ENCODE measurements at regions not wholly inside any gene's neighbourhood (a gene's known extent, or its start where the extent isn't known, plus 50 kb on each side); places are given as distances from the start of the nearest gene placed in this dataset.
"Not testable (repeated sequence)": the region's sequence is repeated elsewhere in the genome, so short reads cannot be mapped to it uniquely, and the experiment has no call there.

GRCh38 chr4:32697281-32697814 is 1977.2 kb downstream of the PCDH7 start:
- Histone ChIP-seq H4K20me1 (ENCODE audit: low read depth) (no peaks in the 10 kb centered on the region), H3K4me1 (peaks cover 3% of the 10 kb centered on the region), H3K4me3 (no peak overlapping the region), H3K9ac (no peak overlapping the region), H3K4me2 (no peak overlapping the region), H3K27me3 (no peaks in the 10 kb centered on the region), H3K36me3 (no peaks in the 10 kb centered on the region), H2AFZ (replicated peaks) (no peak overlapping the region), H3K9me3 (ENCODE audit: low read depth) (no peaks in the 10 kb centered on the region), H3K79me2 (ENCODE audit: low read depth) (no peaks in the 10 kb centered on the region), H3F3A (ENCODE audit: low read depth) (no peaks in the 10 kb centered on the region), H3K27ac (no peak overlapping the region)
- no peak for DNase-seq (ENCODE audit: low spot score)
- Mint-ChIP-seq H3K9me3 (no peaks in the 10 kb centered on the region), H3K4me3 (no peak overlapping the region), H3K27me3 (ENCODE audit: insufficient read depth, low read depth) (no peaks in the 10 kb centered on the region), H3K4me1 (no peaks in the 10 kb centered on the region), H3K36me3 (no peaks in the 10 kb centered on the region), H3K27ac (no peak overlapping the region)
- TF ChIP-seq EZH2 (IDR thresholded peaks at IDR 0.05): no peak
- no peak for TF ChIP-seq EZH2phosphoT487 (IDR thresholded peaks at IDR 0.05)
- TF ChIP-seq, protein P1, sequence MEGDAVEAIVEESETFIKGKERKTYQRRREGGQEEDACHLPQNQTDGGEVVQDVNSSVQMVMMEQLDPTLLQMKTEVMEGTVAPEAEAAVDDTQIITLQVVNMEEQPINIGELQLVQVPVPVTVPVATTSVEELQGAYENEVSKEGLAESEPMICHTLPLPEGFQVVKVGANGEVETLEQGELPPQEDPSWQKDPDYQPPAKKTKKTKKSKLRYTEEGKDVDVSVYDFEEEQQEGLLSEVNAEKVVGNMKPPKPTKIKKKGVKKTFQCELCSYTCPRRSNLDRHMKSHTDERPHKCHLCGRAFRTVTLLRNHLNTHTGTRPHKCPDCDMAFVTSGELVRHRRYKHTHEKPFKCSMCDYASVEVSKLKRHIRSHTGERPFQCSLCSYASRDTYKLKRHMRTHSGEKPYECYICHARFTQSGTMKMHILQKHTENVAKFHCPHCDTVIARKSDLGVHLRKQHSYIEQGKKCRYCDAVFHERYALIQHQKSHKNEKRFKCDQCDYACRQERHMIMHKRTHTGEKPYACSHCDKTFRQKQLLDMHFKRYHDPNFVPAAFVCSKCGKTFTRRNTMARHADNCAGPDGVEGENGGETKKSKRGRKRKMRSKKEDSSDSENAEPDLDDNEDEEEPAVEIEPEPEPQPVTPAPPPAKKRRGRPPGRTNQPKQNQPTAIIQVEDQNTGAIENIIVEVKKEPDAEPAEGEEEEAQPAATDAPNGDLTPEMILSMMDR (IDR thresholded peaks at IDR 0.05): no peak

GRCh38 chr4:32700838-32701237 is 1980.7 kb downstream of the PCDH7 start:
- Histone ChIP-seq H2AFZ (replicated peaks) (no peak overlapping the region), H4K20me1 (ENCODE audit: low read depth) (no peaks in the 10 kb centered on the region), H3K79me2 (ENCODE audit: low read depth) (no peaks in the 10 kb centered on the region), H3K36me3 (no peaks in the 10 kb centered on the region), H3F3A (ENCODE audit: low read depth) (no peaks in the 10 kb centered on the region), H3K4me3 (no peak overlapping the region), H3K9ac (no peak overlapping the region), H3K4me2 (no peak overlapping the region), H3K27me3 (no peaks in the 10 kb centered on the region), H3K4me1 (peaks cover 3% of the 10 kb centered on the region), H3K27ac (no peak overlapping the region), H3K9me3 (ENCODE audit: low read depth) (no peaks in the 10 kb centered on the region)
- H3K27ac Mint-ChIP-seq: no peak overlapping the region
- no peaks in the 10 kb centered on the region for H3K27me3 Mint-ChIP-seq (ENCODE audit: insufficient read depth, low read depth)
- no peaks in the 10 kb centered on the region for H3K4me1 Mint-ChIP-seq
- no peak for TF ChIP-seq EZH2phosphoT487 (IDR thresholded peaks at IDR 0.05)
- TF ChIP-seq, protein P1 (IDR thresholded peaks at IDR 0.05): no peak
- TF ChIP-seq EZH2 (IDR thresholded peaks at IDR 0.05): no peak
- no peaks in the 10 kb centered on the region for H3K9me3 Mint-ChIP-seq
- DNase-seq (ENCODE audit: low spot score): no peak
- no peak overlapping the region for H3K4me3 Mint-ChIP-seq
- H3K36me3 Mint-ChIP-seq: no peaks in the 10 kb centered on the region

DNA sequence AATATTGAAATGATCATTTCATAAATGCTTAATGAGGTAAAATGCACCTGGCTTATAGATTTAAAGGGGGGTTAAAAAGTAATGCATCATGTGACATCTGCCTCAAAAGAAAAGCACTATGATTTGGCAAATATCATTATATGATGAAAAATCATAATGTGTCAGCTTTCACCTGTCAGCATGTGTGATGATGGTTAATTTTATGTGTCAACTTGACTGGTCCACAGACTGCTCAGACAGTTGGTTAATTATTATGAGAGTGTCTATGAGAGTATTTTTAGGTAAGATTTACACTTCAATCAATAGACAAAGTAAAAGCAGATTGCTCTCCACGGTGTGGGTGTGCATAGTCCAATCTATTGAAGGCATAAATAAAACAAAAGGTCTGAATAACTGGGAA is 1986.7 kb downstream of the PCDH7 start:
- no peak overlapping the region for H3K4me3 ChIP-seq
- no peaks in the 10 kb centered on the region for H3F3A ChIP-seq (ENCODE audit: low read depth)
- no peak overlapping the region for H3K27ac ChIP-seq
- no peak for TF ChIP-seq EZH2phosphoT487 (IDR thresholded peaks at IDR 0.05)
- DNase-seq (ENCODE audit: low spot score): no peak
- Mint-ChIP-seq H3K9me3 (no peaks in the 10 kb centered on the region), H3K36me3 (no peaks in the 10 kb centered on the region), H3K4me1 (no peaks in the 10 kb centered on the region), H3K27me3 (ENCODE audit: insufficient read depth, low read depth) (no peaks in the 10 kb centered on the region), H3K4me3 (no peak overlapping the region), H3K27ac (no peak overlapping the region)
- H4K20me1 ChIP-seq (ENCODE audit: low read depth): no peaks in the 10 kb centered on the region
- no peaks in the 10 kb centered on the region for H3K36me3 ChIP-seq
- no peaks in the 10 kb centered on the region for H3K27me3 ChIP-seq
- no peak overlapping the region for H3K4me2 ChIP-seq
- no peak overlapping the region for H2AFZ ChIP-seq (replicated peaks)
- no peaks in the 10 kb centered on the region for H3K79me2 ChIP-seq (ENCODE audit: low read depth)
- H3K9ac ChIP-seq: no peak overlapping the region
- H3K9me3 ChIP-seq (ENCODE audit: low read depth): no peaks in the 10 kb centered on the region
- H3K4me1 ChIP-seq: no peaks in the 10 kb centered on the region

- H4K20me1 ChIP-seq (ENCODE audit: low read depth); H3K4me1 ChIP-seq; H3K27ac ChIP-seq; H3K9me3 ChIP-seq (ENCODE audit: low read depth); H3K4me3 Mint-ChIP-seq; H3K36me3 Mint-ChIP-seq; H3K27me3 ChIP-seq; H3K27me3 Mint-ChIP-seq (ENCODE audit: insufficient read depth, low read depth); H3K27ac Mint-ChIP-seq; H3K9ac ChIP-seq; H3K4me3 ChIP-seq; H3K4me1 Mint-ChIP-seq; H3K79me2 ChIP-seq (ENCODE audit: low read depth); H3K36me3 ChIP-seq; H3K9me3 Mint-ChIP-seq; H2AFZ ChIP-seq (replicated peaks); H3K4me2 ChIP-seq; H3F3A ChIP-seq (ENCODE audit: low read depth); DNase-seq (ENCODE audit: low spot score): not testable (repeated sequence)
Observed at GRCh38 chr4:32716090-32716620, 1996.0 kb downstream of the PCDH7 start.

All from neural progenitor cell (in vitro differentiated cells).